ENCODE measurements at regions not wholly inside any gene's neighbourhood (a gene's known extent, or its start where the extent isn't known, plus 50 kb on each side); places are given as distances from the start of the nearest gene placed in this dataset.

DNA sequence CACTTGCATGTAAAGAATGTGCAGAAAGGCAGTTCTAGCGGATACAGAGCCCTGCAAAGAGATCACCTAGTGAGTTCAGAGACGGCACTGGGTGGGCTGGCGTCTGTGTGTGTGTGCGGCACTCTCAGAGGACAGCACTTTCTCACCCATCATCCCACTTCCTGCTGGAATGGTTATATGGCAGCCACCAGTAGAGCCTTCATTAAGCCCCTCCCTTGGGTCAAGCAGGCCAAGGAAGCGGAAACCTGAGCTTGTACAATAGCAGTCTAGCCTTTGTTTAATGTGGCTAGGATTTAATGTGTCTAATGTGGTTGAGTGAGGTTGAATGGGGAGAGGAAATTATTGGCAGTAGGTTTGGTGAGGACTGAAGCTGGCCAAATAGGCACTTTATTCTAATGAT lies 88.3 kb upstream of the ELAC2 start:
- Histone ChIP-seq H3K23me2 (ENCODE audit: insufficient read length, low read depth, low read length, poor library complexity, severe bottlenecking) (no peaks in the 10 kb centered on the region), H3K18ac (ENCODE audit: insufficient read length, low read depth, low read length) (no peak overlapping the region), H3T11ph (ENCODE audit: low read length) (no peak overlapping the region), H3K23ac (ENCODE audit: insufficient read length, low read depth, low read length) (no peak overlapping the region), H3K14ac (ENCODE audit: insufficient read depth, low read length) (no peak overlapping the region), H3K79me2 (ENCODE audit: insufficient read depth, low read length) (no peaks in the 10 kb centered on the region), H3K79me1 (ENCODE audit: insufficient read depth, low read depth, low read length, poor library complexity, severe bottlenecking) (no peaks in the 10 kb centered on the region), H3K4me1 (ENCODE audit: insufficient read depth, low read length) (peaks cover 2% of the 10 kb centered on the region; the same call in 1 of the 2 replicates), H4K8ac (replicated peaks; ENCODE audit: insufficient read length, low read depth, low read length) (no peak overlapping the region), H2BK20ac (ENCODE audit: low read depth, low read length, poor library complexity, severe bottlenecking) (no peak overlapping the region), H3K9me3 (ENCODE audit: control insufficient read depth, low read depth, low read length) (no peaks in the 10 kb centered on the region), H3K4ac (ENCODE audit: low read depth, low read length) (no peak overlapping the region), H2BK12ac (ENCODE audit: insufficient read length, low read depth, low read length) (no peak overlapping the region), H4K5ac (ENCODE audit: insufficient read length, low read depth, low read length) (no peak overlapping the region), H2AFZ (ENCODE audit: low read length) (no peak overlapping the region), H2BK15ac (ENCODE audit: low read depth, low read length) (no peak overlapping the region), H3K4me2 (ENCODE audit: insufficient read depth, insufficient read length, low read length) (no peak overlapping the region), H3K27ac (ENCODE audit: insufficient read length, low read depth, low read length) (no peak overlapping the region), H2BK5ac (ENCODE audit: insufficient read length, low read length) (no peak overlapping the region), H3K9ac (ENCODE audit: extremely low read depth, insufficient read length, low read length) (no peak overlapping the region), H2AK5ac (ENCODE audit: insufficient read length, low read length) (no peak overlapping the region), H3K56ac (ENCODE audit: insufficient read length, low read depth, low read length) (no peak overlapping the region), H3K27me3 (ENCODE audit: insufficient read depth, low read length) (no peaks in the 10 kb centered on the region), H4K20me1 (ENCODE audit: control insufficient read depth, insufficient read depth, insufficient read length) (no peaks in the 10 kb centered on the region), H4K91ac (ENCODE audit: insufficient read length, low read depth, low read length) (no peak overlapping the region), H2BK120ac (ENCODE audit: low read depth, low read length, poor library complexity, severe bottlenecking) (no peak overlapping the region)
- Mint-ChIP-seq H3K27ac (no peak overlapping the region), H3K27me3 (ENCODE audit: low read depth) (no peaks in the 10 kb centered on the region), H3K4me1 (peaks cover 6 to 12% of the 10 kb centered on the region in 2 experiments), H3K36me3 (ENCODE audit: insufficient read depth in 1 of 3, low read depth in 3 of 3) (no peaks in the 10 kb centered on the region), H3K4me3 (no peak overlapping the region), H3K9me3 (no peaks in the 10 kb centered on the region)
- TF ChIP-seq, protein P1, sequence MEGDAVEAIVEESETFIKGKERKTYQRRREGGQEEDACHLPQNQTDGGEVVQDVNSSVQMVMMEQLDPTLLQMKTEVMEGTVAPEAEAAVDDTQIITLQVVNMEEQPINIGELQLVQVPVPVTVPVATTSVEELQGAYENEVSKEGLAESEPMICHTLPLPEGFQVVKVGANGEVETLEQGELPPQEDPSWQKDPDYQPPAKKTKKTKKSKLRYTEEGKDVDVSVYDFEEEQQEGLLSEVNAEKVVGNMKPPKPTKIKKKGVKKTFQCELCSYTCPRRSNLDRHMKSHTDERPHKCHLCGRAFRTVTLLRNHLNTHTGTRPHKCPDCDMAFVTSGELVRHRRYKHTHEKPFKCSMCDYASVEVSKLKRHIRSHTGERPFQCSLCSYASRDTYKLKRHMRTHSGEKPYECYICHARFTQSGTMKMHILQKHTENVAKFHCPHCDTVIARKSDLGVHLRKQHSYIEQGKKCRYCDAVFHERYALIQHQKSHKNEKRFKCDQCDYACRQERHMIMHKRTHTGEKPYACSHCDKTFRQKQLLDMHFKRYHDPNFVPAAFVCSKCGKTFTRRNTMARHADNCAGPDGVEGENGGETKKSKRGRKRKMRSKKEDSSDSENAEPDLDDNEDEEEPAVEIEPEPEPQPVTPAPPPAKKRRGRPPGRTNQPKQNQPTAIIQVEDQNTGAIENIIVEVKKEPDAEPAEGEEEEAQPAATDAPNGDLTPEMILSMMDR (conservative IDR thresholded peaks at IDR 0.05): no peak
- DNase-seq: no peak
- WGBS (ENCODE audit: extremely low coverage, insufficient read length, low lambda C conversion rate): no CpG with 5 or more reads among the region's 5 CpGs

All from H9 (cell line).